GM23338 (cell line): ENCODE measurements at regions not wholly inside any gene's neighbourhood (a gene's known extent, or its start where the extent isn't known, plus 50 kb on each side); places are given as distances from the start of the nearest gene placed in this dataset.

ENCODE experiments used
- ATAC-seq: fragments of 200-7000 bp; cut with Tn5 transposase; 3 replicates; pipeline ENCODE4 v1.9.1; 2020
- DNase-seq: peaks from one replicate; pipeline ENCODE4 v3.0.0-alpha.2; 2015; ENCODE audit warnings: low spot score
- H2AFZ ChIP-seq: fragments of 200-600 bp; sonication (generic); 2 replicates; pipeline ENCODE4 v1.8.0; 2016; ENCODE audit warnings: antibody characterized with exemption, mild to moderate bottlenecking, moderate library complexity
- H3F3A ChIP-seq: fragments of 200-600 bp; sonication (generic); replicated peaks from 2 replicates; pipeline ENCODE4 v1.8.0; 2017; ENCODE audit warnings: antibody characterized with exemption, mixed run types, low read depth
- H3K27ac ChIP-seq: fragments of 200-600 bp; sonication (generic); 2 replicates; pipeline ENCODE4 v1.6.1; 2016; ENCODE audit warnings: low read depth
- H3K27me3 ChIP-seq: fragments of 200-600 bp; sonication (generic); 2 replicates; pipeline ENCODE4 v1.8.0; 2016; ENCODE audit warnings: mild to moderate bottlenecking, mixed run types, moderate library complexity; ENCODE audit not compliant: insufficient read depth
- H3K36me3 ChIP-seq: fragments of 200-600 bp; sonication (generic); 2 replicates; pipeline ENCODE4 v1.8.0; 2016; ENCODE audit warnings: mild to moderate bottlenecking; ENCODE audit not compliant: insufficient read depth
- H3K4me1 ChIP-seq: fragments of 200-600 bp; sonication (generic); 2 replicates; pipeline ENCODE4 v1.8.0; 2016; ENCODE audit warnings: mild to moderate bottlenecking, moderate library complexity; ENCODE audit not compliant: insufficient read depth
- H3K4me2 ChIP-seq: fragments of 200-600 bp; sonication (generic); 2 replicates; pipeline ENCODE4 v1.7.1; 2017; ENCODE audit warnings: mixed run types
- H3K4me3 ChIP-seq: fragments of 200-600 bp; sonication (generic); 2 replicates; pipeline ENCODE4 v1.6.1; 2016; ENCODE audit warnings: mixed run types
- H3K79me2 ChIP-seq: fragments of 200-600 bp; sonication (generic); replicated peaks from 2 replicates; pipeline ENCODE4 v1.8.0; 2017; ENCODE audit warnings: mild to moderate bottlenecking; ENCODE audit not compliant: insufficient read depth
- H3K9me2 ChIP-seq: fragments of 200-600 bp; sonication (generic); 2 replicates; pipeline ENCODE4 v1.8.0; 2017; ENCODE audit not compliant: insufficient read depth
- H4K20me1 ChIP-seq: fragments of 200-600 bp; sonication (generic); replicated peaks from 2 replicates; pipeline ENCODE4 v1.8.0; 2017; ENCODE audit warnings: mild to moderate bottlenecking; ENCODE audit not compliant: insufficient read depth
- H3K27ac Mint-ChIP-seq: 2 replicates; pipeline ENCODE4 v1.8.0; 2020; ENCODE audit warnings: inconsistent platforms, mild to moderate bottlenecking, moderate library complexity, mixed read lengths
- H3K27me3 Mint-ChIP-seq: 3 replicates; pipeline ENCODE4 v1.8.0; 2022; ENCODE audit warnings: low read depth, mild to moderate bottlenecking, moderate library complexity, mixed read lengths, inconsistent platforms; ENCODE audit not compliant: insufficient read depth, poor library complexity
- H3K36me3 Mint-ChIP-seq: 3 replicates; pipeline ENCODE4 v1.8.0; 2021; ENCODE audit warnings: low read depth, mild to moderate bottlenecking, inconsistent platforms, moderate library complexity, mixed read lengths
- H3K4me1 Mint-ChIP-seq: 3 replicates; pipeline ENCODE4 v1.8.0; 2020; ENCODE audit warnings: mild to moderate bottlenecking, inconsistent platforms, mixed read lengths
- H3K4me3 Mint-ChIP-seq: 3 replicates; pipeline ENCODE4 v1.8.0; 2021; ENCODE audit warnings: moderate library complexity, mild to moderate bottlenecking, inconsistent platforms, mixed read lengths
- H3K9me3 Mint-ChIP-seq: 3 replicates; pipeline ENCODE4 v1.8.0; 2020; ENCODE audit warnings: moderate library complexity, mild to moderate bottlenecking, inconsistent platforms, mixed read lengths
- CREB1 ChIP-seq: fragments of 250-450 bp; sonication (Bioruptor Pico); IDR thresholded peaks from 2 replicates; pipeline ENCODE4 v1.5.0; 2020; ENCODE audit warnings: low read depth, mild to moderate bottlenecking, moderate library complexity
- ETS1 ChIP-seq: IDR thresholded peaks from 2 replicates; pipeline ENCODE4 v1.6.1; 2016; ENCODE audit warnings: antibody characterized with exemption
- EZH2 ChIP-seq: fragments of 200-600 bp; sonication (generic); IDR thresholded peaks from one replicate; pipeline ENCODE4 v1.8.0; 2017; ENCODE audit warnings: antibody characterized with exemption, mild to moderate bottlenecking, low read depth; ENCODE audit not compliant: unreplicated experiment
- NANOG ChIP-seq: IDR thresholded peaks from 2 replicates; pipeline ENCODE4 v1.6.1; 2016; ENCODE audit warnings: antibody characterized with exemption, borderline replicate concordance
- POLR2AphosphoS5 ChIP-seq: IDR thresholded peaks from 2 replicates; pipeline ENCODE4 v1.6.1; 2016; ENCODE audit warnings: antibody characterized with exemption, low read depth
- STAT1 ChIP-seq: IDR thresholded peaks from one replicate; pipeline ENCODE4 v1.6.1; 2016; ENCODE audit warnings: antibody characterized with exemption; ENCODE audit not compliant: unreplicated experiment
- ZNF114 ChIP-seq: fragments of 250-450 bp; sonication (Bioruptor Pico); IDR thresholded peaks from 2 replicates; pipeline ENCODE4 v1.5.0; 2020; ENCODE audit warnings: mild to moderate bottlenecking, moderate library complexity
- ZNF462 ChIP-seq: fragments of 250-450 bp; sonication (Bioruptor Pico); IDR thresholded peaks from 2 replicates; pipeline ENCODE4 v1.5.0; 2020; ENCODE audit warnings: mild to moderate bottlenecking, moderate library complexity
- TF ChIP-seq, protein P1 (sequence below), 2 experiments: fragments of 200-600 bp in 1 of 2; sonication (generic) in 1 of 2; conservative IDR thresholded peaks; 2 replicates each; pipeline versions ENCODE4 v1.5.1 to v1.6.1; 2016 to 2017; ENCODE audit warnings: antibody characterized with exemption in 2 of 2, low read depth in 2 of 2, mild to moderate bottlenecking in 2 of 2, moderate library complexity in 1 of 2

DNA sequence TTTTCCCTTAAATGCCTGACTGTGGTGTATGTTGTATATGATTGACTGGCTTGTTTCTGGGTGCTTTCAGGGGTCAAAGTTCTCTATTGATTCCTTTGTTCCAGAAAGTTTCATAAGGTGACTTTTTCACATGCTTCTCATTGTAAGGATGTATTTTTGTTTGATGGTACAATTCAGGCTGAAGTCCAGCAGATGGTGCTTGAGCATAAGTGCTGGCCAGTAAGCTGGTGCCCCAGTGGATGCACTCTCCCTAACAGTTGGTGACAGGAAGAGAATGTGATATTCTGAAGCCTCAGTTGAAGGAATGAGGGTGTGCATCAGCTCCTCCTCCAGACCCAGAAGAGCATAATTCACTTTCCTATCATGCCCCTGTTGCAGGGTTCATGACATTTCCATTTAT is 1941.6 kb upstream of the PRR20A start:
- no peak overlapping the region for H3K27ac ChIP-seq
- DNase-seq (peak; percentile 11), ATAC-seq (no peak)
- H3K4me1 ChIP-seq: peaks cover 11% of the 10 kb centered on the region; the same call in 1 of the 2 replicates
- H3K36me3 Mint-ChIP-seq: peaks cover 46% of the 10 kb centered on the region
- H3K4me3 Mint-ChIP-seq: no peak overlapping the region
- peaks cover 6% of the 10 kb centered on the region; the same call in 2 of the 3 replicates for H3K4me1 Mint-ChIP-seq
- no peaks in the 10 kb centered on the region for H3K79me2 ChIP-seq
- TF ChIP-seq, protein P1, sequence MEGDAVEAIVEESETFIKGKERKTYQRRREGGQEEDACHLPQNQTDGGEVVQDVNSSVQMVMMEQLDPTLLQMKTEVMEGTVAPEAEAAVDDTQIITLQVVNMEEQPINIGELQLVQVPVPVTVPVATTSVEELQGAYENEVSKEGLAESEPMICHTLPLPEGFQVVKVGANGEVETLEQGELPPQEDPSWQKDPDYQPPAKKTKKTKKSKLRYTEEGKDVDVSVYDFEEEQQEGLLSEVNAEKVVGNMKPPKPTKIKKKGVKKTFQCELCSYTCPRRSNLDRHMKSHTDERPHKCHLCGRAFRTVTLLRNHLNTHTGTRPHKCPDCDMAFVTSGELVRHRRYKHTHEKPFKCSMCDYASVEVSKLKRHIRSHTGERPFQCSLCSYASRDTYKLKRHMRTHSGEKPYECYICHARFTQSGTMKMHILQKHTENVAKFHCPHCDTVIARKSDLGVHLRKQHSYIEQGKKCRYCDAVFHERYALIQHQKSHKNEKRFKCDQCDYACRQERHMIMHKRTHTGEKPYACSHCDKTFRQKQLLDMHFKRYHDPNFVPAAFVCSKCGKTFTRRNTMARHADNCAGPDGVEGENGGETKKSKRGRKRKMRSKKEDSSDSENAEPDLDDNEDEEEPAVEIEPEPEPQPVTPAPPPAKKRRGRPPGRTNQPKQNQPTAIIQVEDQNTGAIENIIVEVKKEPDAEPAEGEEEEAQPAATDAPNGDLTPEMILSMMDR (conservative IDR thresholded peaks at IDR 0.05; ENCODE audit: low read depth in 2 of 2): peak; percentile 32 to 59; a peak in 3 of 4 replicates
- TF ChIP-seq EZH2 (no peak), POLR2AphosphoS5 (no peak), NANOG (no peak), ZNF114 (CRISPR knock-in tag) (no peak), ETS1 (no peak)
- H3K27me3 Mint-ChIP-seq: peaks cover 2% of the 10 kb centered on the region
- no peak overlapping the region for H3K4me3 ChIP-seq
- H3F3A ChIP-seq: no peaks in the 10 kb centered on the region
- peaks cover 8% of the 10 kb centered on the region; the same call in 1 of the 2 replicates for H3K36me3 ChIP-seq
- no peak overlapping the region; the same call in 1 of the 2 replicates for H3K4me2 ChIP-seq
- no peaks in the 10 kb centered on the region for H3K9me2 ChIP-seq
- peak overlapping the region; percentile 59 for H3K27ac Mint-ChIP-seq
- H2AFZ ChIP-seq: no peak overlapping the region
- no peaks in the 10 kb centered on the region for H3K27me3 ChIP-seq
- H3K9me3 Mint-ChIP-seq: peaks cover 39% of the 10 kb centered on the region
- no peaks in the 10 kb centered on the region for H4K20me1 ChIP-seq

- no peaks in the 10 kb centered on the region for H4K20me1 ChIP-seq
- no peak overlapping the region for H3K4me3 ChIP-seq
- DNase-seq: no peak
- H3K79me2 ChIP-seq: no peaks in the 10 kb centered on the region
- no peaks in the 10 kb centered on the region for H3K36me3 Mint-ChIP-seq
- H3K4me1 Mint-ChIP-seq: peaks cover 9% of the 10 kb centered on the region; the same call in 2 of the 3 replicates
- H3K9me2 ChIP-seq: no peaks in the 10 kb centered on the region
- peaks cover 6% of the 10 kb centered on the region; the same call in 1 of the 2 replicates for H3K4me1 ChIP-seq
- H3K27me3 Mint-ChIP-seq: no peaks in the 10 kb centered on the region
- H3K9me3 Mint-ChIP-seq: no peaks in the 10 kb centered on the region
- no peaks in the 10 kb centered on the region for H3F3A ChIP-seq
- no peak overlapping the region for H3K27ac ChIP-seq
- H2AFZ ChIP-seq: no peak overlapping the region
- no peaks in the 10 kb centered on the region for H3K36me3 ChIP-seq
- no peak overlapping the region for H3K27ac Mint-ChIP-seq
- no peaks in the 10 kb centered on the region for H3K27me3 ChIP-seq
- H3K4me2 ChIP-seq: no peak overlapping the region
- TF ChIP-seq EZH2 (no peak), STAT1 (no peak), CREB1 (no peak), ZNF462 (CRISPR knock-in tag) (no peak), ZNF114 (CRISPR knock-in tag) (no peak), NANOG (no peak)
- H3K4me3 Mint-ChIP-seq: no peak overlapping the region
- no peak for ATAC-seq
Observed at GRCh38 chr13:55214841-55215345, 1925.8 kb upstream of the PRR20A start.
